KMS-11 (cell line): ENCODE measurements at regions not wholly inside any gene's neighbourhood (a gene's known extent, or its start where the extent isn't known, plus 50 kb on each side); places are given as distances from the start of the nearest gene placed in this dataset.

Source experiments
- H2AFZ ChIP-seq: fragments of 200-600 bp; sonication (generic); 2 replicates; pipeline ENCODE4 v1.6.1; 2016; ENCODE audit warnings: antibody characterized with exemption, mixed run types, low read depth
- H3K27ac ChIP-seq: fragments of 200-600 bp; sonication (generic); 2 replicates; pipeline ENCODE4 v1.6.1; 2016; ENCODE audit warnings: mild to moderate bottlenecking, mixed run types
- H3K27me3 ChIP-seq: fragments of 200-600 bp; sonication (generic); 2 replicates; pipeline ENCODE4 v1.6.1; 2017; ENCODE audit warnings: mild to moderate bottlenecking, low read depth, mixed run types, moderate library complexity; ENCODE audit not compliant: insufficient read depth
- H3K36me3 ChIP-seq: fragments of 200-600 bp; sonication (generic); 2 replicates; pipeline ENCODE4 v1.6.1; 2017; ENCODE audit warnings: mild to moderate bottlenecking, mixed run types; ENCODE audit not compliant: insufficient read depth
- H3K4me1 ChIP-seq: fragments of 200-600 bp; sonication (generic); 2 replicates; pipeline ENCODE4 v1.6.1; 2016; ENCODE audit warnings: mild to moderate bottlenecking, low read depth, mixed run types; ENCODE audit not compliant: poor library complexity, severe bottlenecking
- H3K4me2 ChIP-seq: fragments of 200-600 bp; sonication (generic); 2 replicates; pipeline ENCODE4 v1.7.0; 2016; ENCODE audit warnings: mild to moderate bottlenecking, mixed run types
- H3K4me3 ChIP-seq: fragments of 200-600 bp; sonication (generic); IDR thresholded peaks from 2 replicates; pipeline ENCODE4 v1.6.1; 2017; ENCODE audit warnings: low read depth, low read length, mixed read lengths; ENCODE audit not compliant: insufficient read depth
- H3K79me2 ChIP-seq: fragments of 200-600 bp; sonication (generic); 2 replicates; pipeline ENCODE4 v1.6.1; 2016; ENCODE audit warnings: low read depth, mixed run types; ENCODE audit not compliant: insufficient read depth
- H3K9ac ChIP-seq: fragments of 200-600 bp; sonication (generic); 2 replicates; pipeline ENCODE4 v1.6.1; 2016; ENCODE audit warnings: mild to moderate bottlenecking, mixed run types
- H4K20me1 ChIP-seq: fragments of 200-600 bp; sonication (generic); 2 replicates; pipeline ENCODE4 v1.6.1; 2016; ENCODE audit warnings: mild to moderate bottlenecking, mixed run types; ENCODE audit not compliant: insufficient read depth
- CTCF ChIP-seq: fragments of 200-600 bp; sonication (generic); conservative IDR thresholded peaks from 2 replicates; pipeline ENCODE4 v1.6.1; 2017; ENCODE audit warnings: low read depth, mild to moderate bottlenecking, antibody characterized with exemption, low read length, moderate library complexity, mixed read lengths

GRCh38 chr6:14428269-14428668 is 310.7 kb downstream of the CD83 start:
- no peak overlapping the region for H3K9ac ChIP-seq
- H2AFZ ChIP-seq, result no peak overlapping the region
- no peaks in the 10 kb centered on the region for H3K27me3 ChIP-seq
- H3K4me3 ChIP-seq, result no peak overlapping the region
- H3K36me3 ChIP-seq, result no peaks in the 10 kb centered on the region
- no peak for TF ChIP-seq CTCF
- H4K20me1 ChIP-seq, result no peaks in the 10 kb centered on the region
- H3K4me1 ChIP-seq, result no peaks in the 10 kb centered on the region
- H3K4me2 ChIP-seq, result no peak overlapping the region
- no peak overlapping the region for H3K27ac ChIP-seq
- no peaks in the 10 kb centered on the region for H3K79me2 ChIP-seq

GRCh38 chr6:14429396-14429795 is 311.8 kb downstream of the CD83 start:
- Histone ChIP-seq H3K4me1 (no peaks in the 10 kb centered on the region), H3K4me2 (no peak overlapping the region), H3K4me3 (no peak overlapping the region), H3K36me3 (no peaks in the 10 kb centered on the region), H2AFZ (no peak overlapping the region), H3K27me3 (no peaks in the 10 kb centered on the region), H3K27ac (no peak overlapping the region), H4K20me1 (no peaks in the 10 kb centered on the region), H3K9ac (no peak overlapping the region), H3K79me2 (no peaks in the 10 kb centered on the region)
- TF ChIP-seq CTCF, result no peak

- Histone ChIP-seq H3K4me1 (no peaks in the 10 kb centered on the region), H2AFZ (no peak overlapping the region), H3K27ac (no peak overlapping the region), H3K27me3 (no peaks in the 10 kb centered on the region), H3K36me3 (no peaks in the 10 kb centered on the region), H3K79me2 (no peaks in the 10 kb centered on the region), H3K9ac (no peak overlapping the region), H4K20me1 (no peaks in the 10 kb centered on the region), H3K4me3 (no peak overlapping the region), H3K4me2 (no peak overlapping the region)
- TF ChIP-seq CTCF, result no peak
These were observed 312.6 kb downstream of the CD83 start for GRCh38 chr6:14430218-14430617.

GRCh38 chr6:14431385-14432330 is 314.1 kb downstream of the CD83 start:
- H3K79me2 ChIP-seq, result no peaks in the 10 kb centered on the region
- H3K4me3 ChIP-seq, result no peak overlapping the region
- no peak overlapping the region for H3K4me2 ChIP-seq
- H4K20me1 ChIP-seq, result no peaks in the 10 kb centered on the region
- H3K9ac ChIP-seq, result no peak overlapping the region
- no peak for TF ChIP-seq CTCF
- no peak overlapping the region for H2AFZ ChIP-seq
- H3K27me3 ChIP-seq, result no peaks in the 10 kb centered on the region
- no peak overlapping the region for H3K27ac ChIP-seq
- H3K36me3 ChIP-seq, result no peaks in the 10 kb centered on the region
- no peaks in the 10 kb centered on the region for H3K4me1 ChIP-seq
